Duodenal mucosa (tissue), 2 donors: ENCODE measurements at regions not wholly inside any gene's neighbourhood (a gene's known extent, or its start where the extent isn't known, plus 50 kb on each side); places are given as distances from the start of the nearest gene placed in this dataset.
"Not testable (repeated sequence)": the region's sequence is repeated elsewhere in the genome, so short reads cannot be mapped to it uniquely, and the experiment has no call there.

Experiments
- H3K27ac ChIP-seq: one replicate; pipeline ENCODE4 v1.7.0; 2013; ENCODE audit warnings: low read depth, low read length
- H3K27me3 ChIP-seq, 2 donors: one replicate each; pipeline ENCODE4 v1.7.0; 2013; ENCODE audit warnings: low read length in 2 of 2, control low read depth in 1 of 2; ENCODE audit not compliant: insufficient read depth in 2 of 2, control insufficient read depth in 1 of 2
- H3K36me3 ChIP-seq, 2 donors: one replicate each; pipeline ENCODE4 v1.7.0; 2013; ENCODE audit warnings: low read length in 2 of 2, control low read depth in 1 of 2; ENCODE audit not compliant: insufficient read depth in 2 of 2, control insufficient read depth in 1 of 2
- H3K4me1 ChIP-seq, 2 donors: one replicate each; pipeline ENCODE4 v1.7.0; 2013; ENCODE audit warnings: low read length in 2 of 2, control low read depth in 1 of 2; ENCODE audit not compliant: insufficient read depth in 2 of 2, control insufficient read depth in 1 of 2
- H3K4me3 ChIP-seq, 2 donors: one replicate each; pipeline ENCODE4 v1.7.0; 2013; ENCODE audit warnings: low read length in 2 of 2, low read depth in 1 of 2
- H3K9ac ChIP-seq, 2 donors: one replicate each; pipeline ENCODE4 v1.7.0; 2013; ENCODE audit warnings: low read length in 2 of 2, low read depth in 1 of 2
- H3K9me3 ChIP-seq, 2 donors: one replicate each; pipeline ENCODE4 v1.7.0; 2013; ENCODE audit warnings: low read length in 2 of 2, control low read depth in 1 of 2; ENCODE audit not compliant: control insufficient read depth in 1 of 2

- H3K27ac ChIP-seq, result no peak overlapping the region
- H3K9me3 ChIP-seq, result no peaks in the 10 kb centered on the region
- H3K4me3 ChIP-seq, result no peak overlapping the region
- no peaks in the 10 kb centered on the region for H3K36me3 ChIP-seq
- no peak overlapping the region for H3K9ac ChIP-seq
- H3K4me1 ChIP-seq, result no peaks in the 10 kb centered on the region
- no peaks in the 10 kb centered on the region for H3K27me3 ChIP-seq
Observed at GRCh38 chr12:28710882-28711281, 438.2 kb upstream of the FAR2 start.

GRCh38 chr12:28711421-28711820 lies 437.7 kb upstream of the FAR2 start:
- Histone ChIP-seq H3K36me3 (no peaks in the 10 kb centered on the region), H3K9me3 (no peaks in the 10 kb centered on the region), H3K27ac (no peak overlapping the region), H3K4me3 (no peak overlapping the region), H3K27me3 (no peaks in the 10 kb centered on the region), H3K4me1 (no peaks in the 10 kb centered on the region), H3K9ac (no peak overlapping the region)

DNA sequence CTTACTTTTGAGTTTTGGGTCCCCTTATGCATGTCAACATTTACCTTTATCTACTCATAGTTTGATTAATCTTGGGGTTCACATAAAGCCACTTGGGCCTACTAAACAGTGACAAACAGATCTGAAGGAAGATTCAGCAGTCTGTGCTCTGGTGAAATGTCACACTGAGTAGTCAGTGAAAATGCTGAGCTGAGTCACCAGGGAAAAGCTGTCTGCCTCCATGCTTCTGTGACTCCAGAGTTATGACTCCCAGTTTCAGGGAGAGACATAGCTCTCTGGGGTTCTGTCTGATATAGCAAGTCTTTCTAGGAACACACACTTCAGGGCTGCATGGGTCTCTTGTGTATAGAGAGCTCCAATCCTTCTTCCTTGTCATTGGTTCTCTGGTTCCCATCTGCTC lies 406.3 kb upstream of the FAR2 start:
- Histone ChIP-seq H3K9ac (no peak overlapping the region), H3K27me3 (no peaks in the 10 kb centered on the region), H3K27ac (no peak overlapping the region), H3K4me1 (no peaks in the 10 kb centered on the region), H3K9me3 (no peaks in the 10 kb centered on the region), H3K4me3 (no peak overlapping the region), H3K36me3 (no peaks in the 10 kb centered on the region)

GRCh38 chr12:28746734-28747325 lies 402.2 kb upstream of the FAR2 start:
- H3K27me3 ChIP-seq, result no peaks in the 10 kb centered on the region
- no peak overlapping the region for H3K27ac ChIP-seq
- no peaks in the 10 kb centered on the region for H3K4me1 ChIP-seq
- no peaks in the 10 kb centered on the region for H3K36me3 ChIP-seq
- no peaks in the 10 kb centered on the region for H3K9me3 ChIP-seq
- H3K4me3 ChIP-seq, result no peak overlapping the region
- no peak overlapping the region for H3K9ac ChIP-seq

- no peaks in the 10 kb centered on the region for H3K36me3 ChIP-seq
- H3K27ac ChIP-seq, result no peak overlapping the region
Observed at GRCh38 chr12:28750946-28751685, 398.0 kb upstream of the FAR2 start.

GRCh38 chr12:28755027-28755426 lies 394.1 kb upstream of the FAR2 start:
- H3K36me3 ChIP-seq, result no peaks in the 10 kb centered on the region
- no peak overlapping the region for H3K9ac ChIP-seq
- no peaks in the 10 kb centered on the region for H3K27me3 ChIP-seq
- no peaks in the 10 kb centered on the region for H3K4me1 ChIP-seq
- no peaks in the 10 kb centered on the region for H3K9me3 ChIP-seq
- no peak overlapping the region for H3K4me3 ChIP-seq
- H3K27ac ChIP-seq, result no peak overlapping the region

More at GRCh38 chr12:28750946-28751685, 398.0 kb upstream of the FAR2 start:
- Histone ChIP-seq H3K9ac (no peak overlapping the region), H3K4me1 (no peaks in the 10 kb centered on the region), H3K4me3 (no peak overlapping the region), H3K27me3 (no peaks in the 10 kb centered on the region), H3K9me3 (no peaks in the 10 kb centered on the region)

DNA sequence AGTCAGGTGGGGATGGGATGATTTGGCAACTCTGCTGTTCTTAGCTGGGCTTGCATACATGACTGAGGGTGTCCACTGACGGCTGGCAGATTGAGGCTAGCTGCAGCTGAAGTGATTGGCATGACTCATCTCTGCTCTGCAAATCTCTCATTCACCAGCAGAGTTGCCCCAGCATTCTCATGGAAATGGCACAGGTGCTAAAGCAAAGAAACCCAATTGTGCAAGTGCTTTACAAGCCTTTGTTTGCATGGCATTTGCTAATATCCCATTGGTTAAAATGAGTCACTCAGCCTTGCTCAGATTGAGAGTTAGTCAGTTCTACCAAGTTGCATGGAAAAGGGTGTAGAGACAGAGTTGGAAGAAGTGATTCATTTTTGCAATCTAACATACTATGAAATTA lies 389.7 kb upstream of the FAR2 start:
- Histone ChIP-seq H3K9me3 (no peaks in the 10 kb centered on the region), H3K36me3 (no peaks in the 10 kb centered on the region), H3K4me3 (no peak overlapping the region), H3K27ac (no peak overlapping the region), H3K27me3 (no peaks in the 10 kb centered on the region), H3K9ac (no peak overlapping the region), H3K4me1 (no peaks in the 10 kb centered on the region)

DNA sequence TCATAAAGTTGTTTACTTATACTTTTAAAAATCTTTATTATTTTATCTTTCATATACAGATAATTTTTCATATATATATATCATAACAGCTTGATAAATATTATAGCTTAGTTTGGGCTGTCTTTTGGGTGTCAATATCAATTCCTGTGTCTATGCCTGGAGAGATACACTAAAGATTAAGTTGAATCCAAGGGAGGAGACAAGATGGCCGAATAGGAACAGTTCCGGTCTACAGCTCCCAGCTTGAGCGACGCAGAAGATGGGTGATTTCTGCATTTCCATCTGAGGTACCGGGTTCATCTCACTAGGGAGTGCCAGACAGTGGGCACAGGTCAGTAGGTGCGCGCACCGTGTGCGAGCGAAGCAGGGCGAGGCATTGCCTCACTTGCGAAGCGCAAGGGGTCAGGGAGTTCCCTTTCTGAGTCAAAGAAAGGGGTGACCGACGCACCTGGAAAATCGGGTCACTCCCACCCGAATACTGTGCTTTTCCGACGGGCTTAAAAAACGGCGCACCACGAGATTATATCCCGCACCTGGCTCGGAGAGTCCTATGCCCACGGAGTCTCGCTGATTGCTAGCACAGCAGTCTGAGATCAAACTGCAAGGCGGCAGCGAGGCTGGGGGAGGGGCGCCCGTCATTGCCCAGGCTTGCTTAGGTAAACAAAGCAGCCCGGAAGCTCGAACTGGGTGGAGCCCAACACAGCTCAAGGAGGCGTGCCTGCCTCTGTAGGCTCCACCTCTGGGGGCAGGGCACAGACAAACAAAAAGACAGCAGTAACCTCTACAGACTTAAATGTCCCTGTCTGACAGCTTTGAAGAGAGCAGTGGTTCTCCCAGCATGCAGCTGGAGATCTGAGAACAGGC lies 388.8 kb upstream of the FAR2 start:
- H3K9me3 ChIP-seq, H3K4me3 ChIP-seq, H3K9ac ChIP-seq, H3K4me1 ChIP-seq, H3K27me3 ChIP-seq, H3K36me3 ChIP-seq, H3K27ac ChIP-seq: not testable (repeated sequence)

- not testable (repeated sequence) for H3K4me1 ChIP-seq, H3K4me3 ChIP-seq, H3K36me3 ChIP-seq, H3K9me3 ChIP-seq, H3K9ac ChIP-seq, H3K27ac ChIP-seq, H3K27me3 ChIP-seq
Observed at GRCh38 chr12:28761897-28762296, 387.2 kb upstream of the FAR2 start.

GRCh38 chr12:28766398-28766797 lies 382.7 kb upstream of the FAR2 start:
- Histone ChIP-seq H3K4me3 (no peak overlapping the region), H3K27ac (no peak overlapping the region), H3K36me3 (no peaks in the 10 kb centered on the region), H3K4me1 (peaks cover 0 to 16% of the 10 kb centered on the region in 2 donors), H3K27me3 (no peaks in the 10 kb centered on the region), H3K9me3 (no peaks in the 10 kb centered on the region), H3K9ac (no peak overlapping the region)
